CD8-positive, alpha-beta memory T cell (primary cell): ENCODE measurements at regions not wholly inside any gene's neighbourhood (a gene's known extent, or its start where the extent isn't known, plus 50 kb on each side); places are given as distances from the start of the nearest gene placed in this dataset.

Experiments used
- CTCF ChIA-PET: fragments of 350-600 bp; sonication (Branson Sonifier 250); formaldehyde crosslinking; loops from one replicate; lab custom pipeline; 2021; ENCODE audit warnings: antibody characterized with exemption; lab: Charles Lee
- POLR2A ChIA-PET: fragments of 350-600 bp; sonication (Branson Sonifier 250); formaldehyde crosslinking; loops from one replicate; lab custom pipeline; 2021; ENCODE audit warnings: antibody characterized with exemption; lab: Charles Lee
- DNase-seq, 5 donors: peaks; one replicate each; pipeline versions ENCODE4 v3.0.0 to v3.0.0-alpha.2; 2020 to 2022; ENCODE audit warnings: mixed read lengths in 1 of 5
- H3K27ac ChIP-seq: one replicate; pipeline ENCODE4 v1.7.0; 2013; ENCODE audit warnings: low read depth, mild to moderate bottlenecking, low read length, moderate library complexity
- H3K27me3 ChIP-seq: 2 replicates; pipeline ENCODE4 v1.7.0; 2013; ENCODE audit warnings: low read length, mild to moderate bottlenecking; ENCODE audit not compliant: insufficient read depth, poor library complexity, severe bottlenecking
- H3K36me3 ChIP-seq: 2 replicates; pipeline ENCODE4 v1.7.0; 2013; ENCODE audit warnings: mild to moderate bottlenecking, low read length, moderate library complexity; ENCODE audit not compliant: insufficient read depth
- H3K4me1 ChIP-seq: 2 replicates; pipeline ENCODE4 v1.7.0; 2013; ENCODE audit warnings: mild to moderate bottlenecking, low read length, moderate library complexity; ENCODE audit not compliant: insufficient read depth
- H3K4me3 ChIP-seq: 2 replicates; pipeline ENCODE4 v1.7.0; 2013; ENCODE audit warnings: mild to moderate bottlenecking, low read length
- H3K9me3 ChIP-seq: 2 replicates; pipeline ENCODE4 v1.7.0; 2013; ENCODE audit warnings: mild to moderate bottlenecking, low read length
- H3K27ac Mint-ChIP-seq, 8 donors: one replicate each; pipeline ENCODE4 v1.8.0; 2020 to 2021; ENCODE audit warnings: mixed read lengths in 8 of 8, mild to moderate bottlenecking in 6 of 8, inconsistent platforms in 3 of 8, moderate library complexity in 3 of 8
- H3K27me3 Mint-ChIP-seq, 2 donors: one replicate each; pipeline ENCODE4 v1.8.0; 2020 to 2021; ENCODE audit warnings: mixed read lengths in 2 of 2, mild to moderate bottlenecking in 1 of 2, moderate library complexity in 1 of 2
- H3K36me3 Mint-ChIP-seq, 3 donors: one replicate each; pipeline ENCODE4 v1.8.0; 2020 to 2021; ENCODE audit warnings: mixed read lengths in 3 of 3, inconsistent platforms in 1 of 3, mild to moderate bottlenecking in 1 of 3
- H3K4me1 Mint-ChIP-seq, 3 donors: one replicate each; pipeline ENCODE4 v1.8.0; 2020 to 2021; ENCODE audit warnings: mixed read lengths in 3 of 3, inconsistent platforms in 1 of 3, mild to moderate bottlenecking in 1 of 3
- H3K4me3 Mint-ChIP-seq, 7 donors: one replicate each; pipeline ENCODE4 v1.8.0; 2020 to 2021; ENCODE audit warnings: mixed read lengths in 7 of 7, mild to moderate bottlenecking in 6 of 7, moderate library complexity in 4 of 7, inconsistent platforms in 2 of 7
- H3K9me3 Mint-ChIP-seq, 5 donors: one replicate each; pipeline ENCODE4 v1.8.0; 2020 to 2022; ENCODE audit warnings: mixed read lengths in 5 of 5, mild to moderate bottlenecking in 3 of 5, moderate library complexity in 2 of 5, inconsistent platforms in 1 of 5

GRCh38 chr10:81019029-81019890, 481.6 kb downstream of the SH2D4B start:
- H3K36me3 Mint-ChIP-seq: no peaks in the 10 kb centered on the region
- ChIA-PET CTCF (no interaction called here), POLR2A (no interaction called here)
- peaks cover 0 to 7% (median 0%) of the 10 kb centered on the region in 5 donors for H3K9me3 Mint-ChIP-seq
- H3K4me3 Mint-ChIP-seq: no peak overlapping the region
- Histone ChIP-seq H3K36me3 (no peaks in the 10 kb centered on the region), H3K4me3 (no peak overlapping the region), H3K4me1 (no peaks in the 10 kb centered on the region), H3K27ac (no peak overlapping the region), H3K27me3 (no peaks in the 10 kb centered on the region), H3K9me3 (no peaks in the 10 kb centered on the region)
- no peak overlapping the region for H3K27ac Mint-ChIP-seq
- no peaks in the 10 kb centered on the region for H3K27me3 Mint-ChIP-seq
- H3K4me1 Mint-ChIP-seq: no peaks in the 10 kb centered on the region
- no peak for DNase-seq

- no peaks in the 10 kb centered on the region for H3K36me3 Mint-ChIP-seq
- Histone ChIP-seq H3K27ac (no peak overlapping the region), H3K4me3 (no peak overlapping the region), H3K36me3 (no peaks in the 10 kb centered on the region), H3K4me1 (no peaks in the 10 kb centered on the region), H3K9me3 (no peaks in the 10 kb centered on the region), H3K27me3 (no peaks in the 10 kb centered on the region)
- ChIA-PET CTCF (no interaction called here), POLR2A (no interaction called here)
- H3K9me3 Mint-ChIP-seq: peaks cover 0 to 7% (median 0%) of the 10 kb centered on the region in 5 donors
- no peak overlapping the region for H3K4me3 Mint-ChIP-seq
- no peaks in the 10 kb centered on the region for H3K27me3 Mint-ChIP-seq
- H3K4me1 Mint-ChIP-seq: no peaks in the 10 kb centered on the region
- DNase-seq: no peak
- H3K27ac Mint-ChIP-seq: no peak overlapping the region
Measured at GRCh38 chr10:81021428-81022129, 483.9 kb downstream of the SH2D4B start.

- no peak overlapping the region for H3K4me3 ChIP-seq
- H3K9me3 Mint-ChIP-seq: peaks cover 0 to 5% (median 2%) of the 10 kb centered on the region in 5 donors
- H3K27me3 Mint-ChIP-seq: no peaks in the 10 kb centered on the region
- H3K4me3 Mint-ChIP-seq: no peak overlapping the region
- no peaks in the 10 kb centered on the region for H3K4me1 ChIP-seq
- no peaks in the 10 kb centered on the region for H3K36me3 Mint-ChIP-seq
- no peaks in the 10 kb centered on the region for H3K4me1 Mint-ChIP-seq
- no peak overlapping the region for H3K27ac Mint-ChIP-seq
- ChIA-PET POLR2A (no interaction called here), CTCF (no interaction called here)
- no peak for DNase-seq
- no peak overlapping the region for H3K27ac ChIP-seq
- H3K36me3 ChIP-seq: no peaks in the 10 kb centered on the region
- no peaks in the 10 kb centered on the region for H3K27me3 ChIP-seq
- no peaks in the 10 kb centered on the region for H3K9me3 ChIP-seq
Measured at GRCh38 chr10:81026591-81026990, 488.9 kb downstream of the SH2D4B start.

GRCh38 chr10:81027223-81027622, 489.5 kb downstream of the SH2D4B start:
- no peaks in the 10 kb centered on the region for H3K4me1 ChIP-seq
- H3K36me3 ChIP-seq: no peaks in the 10 kb centered on the region
- H3K27me3 ChIP-seq: no peaks in the 10 kb centered on the region
- H3K4me3 ChIP-seq: no peak overlapping the region
- no peak for DNase-seq
- no peak overlapping the region for H3K27ac ChIP-seq
- Mint-ChIP-seq H3K4me1 (no peaks in the 10 kb centered on the region), H3K27ac (no peak overlapping the region), H3K27me3 (no peaks in the 10 kb centered on the region), H3K9me3 (peaks cover 0 to 7% (median 2%) of the 10 kb centered on the region in 5 donors), H3K36me3 (no peaks in the 10 kb centered on the region), H3K4me3 (no peak overlapping the region)
- H3K9me3 ChIP-seq: no peaks in the 10 kb centered on the region
- ChIA-PET CTCF (no interaction called here), POLR2A (no interaction called here)

- H3K27ac ChIP-seq: no peak overlapping the region
- Mint-ChIP-seq H3K9me3 (peaks cover 0 to 7% (median 3%) of the 10 kb centered on the region in 5 donors), H3K27ac (no peak overlapping the region), H3K4me3 (no peak overlapping the region), H3K4me1 (no peaks in the 10 kb centered on the region), H3K27me3 (no peaks in the 10 kb centered on the region), H3K36me3 (no peaks in the 10 kb centered on the region)
- DNase-seq: no peak
- H3K9me3 ChIP-seq: no peaks in the 10 kb centered on the region
- POLR2A ChIA-PET: no interaction called here
- no peaks in the 10 kb centered on the region for H3K4me1 ChIP-seq
- no peak overlapping the region for H3K4me3 ChIP-seq
- no peaks in the 10 kb centered on the region for H3K27me3 ChIP-seq
- no peaks in the 10 kb centered on the region for H3K36me3 ChIP-seq
- CTCF ChIA-PET: no interaction called here
Measured at GRCh38 chr10:81027706-81028105, 490.0 kb downstream of the SH2D4B start.

GRCh38 chr10:81031774-81032173, 494.1 kb downstream of the SH2D4B start:
- POLR2A ChIA-PET: no interaction called here
- H3K27ac Mint-ChIP-seq: no peak overlapping the region
- H3K27ac ChIP-seq: no peak overlapping the region
- H3K9me3 Mint-ChIP-seq: peaks cover 0 to 15% (median 6%) of the 10 kb centered on the region in 5 donors
- no peaks in the 10 kb centered on the region for H3K36me3 Mint-ChIP-seq
- DNase-seq: no peak
- no peaks in the 10 kb centered on the region for H3K36me3 ChIP-seq
- no peaks in the 10 kb centered on the region for H3K27me3 Mint-ChIP-seq
- no peaks in the 10 kb centered on the region for H3K27me3 ChIP-seq
- no peaks in the 10 kb centered on the region for H3K9me3 ChIP-seq
- H3K4me3 ChIP-seq: no peak overlapping the region
- CTCF ChIA-PET: no interaction called here
- H3K4me1 ChIP-seq: no peaks in the 10 kb centered on the region
- no peaks in the 10 kb centered on the region for H3K4me1 Mint-ChIP-seq
- no peak overlapping the region for H3K4me3 Mint-ChIP-seq

- DNase-seq: no peak
- no peaks in the 10 kb centered on the region for H3K27me3 ChIP-seq
- H3K27ac ChIP-seq: no peak overlapping the region
- no peaks in the 10 kb centered on the region for H3K4me1 ChIP-seq
- no peaks in the 10 kb centered on the region for H3K36me3 Mint-ChIP-seq
- ChIA-PET POLR2A (no interaction called here), CTCF (no interaction called here)
- no peaks in the 10 kb centered on the region for H3K9me3 ChIP-seq
- H3K9me3 Mint-ChIP-seq: peaks cover 1 to 15% (median 6%) of the 10 kb centered on the region in 5 donors
- H3K4me3 ChIP-seq: no peak overlapping the region
- no peaks in the 10 kb centered on the region for H3K36me3 ChIP-seq
- H3K4me3 Mint-ChIP-seq: no peak overlapping the region
- H3K27ac Mint-ChIP-seq: no peak overlapping the region
- no peaks in the 10 kb centered on the region for H3K27me3 Mint-ChIP-seq
- H3K4me1 Mint-ChIP-seq: no peaks in the 10 kb centered on the region
Measured at GRCh38 chr10:81034383-81034782, 496.7 kb downstream of the SH2D4B start.

- H3K27me3 Mint-ChIP-seq: no peaks in the 10 kb centered on the region
- no peak overlapping the region for H3K4me3 Mint-ChIP-seq
- no peak overlapping the region for H3K27ac Mint-ChIP-seq
- ChIA-PET POLR2A (no interaction called here), CTCF (no interaction called here)
- H3K4me3 ChIP-seq: no peak overlapping the region
- no peaks in the 10 kb centered on the region for H3K27me3 ChIP-seq
- no peak overlapping the region for H3K27ac ChIP-seq
- DNase-seq: no peak
- H3K36me3 ChIP-seq: no peaks in the 10 kb centered on the region
- H3K4me1 ChIP-seq: no peaks in the 10 kb centered on the region
- H3K9me3 Mint-ChIP-seq: peaks cover 1 to 15% (median 6%) of the 10 kb centered on the region in 5 donors
- no peaks in the 10 kb centered on the region for H3K4me1 Mint-ChIP-seq
- no peaks in the 10 kb centered on the region for H3K9me3 ChIP-seq
- H3K36me3 Mint-ChIP-seq: no peaks in the 10 kb centered on the region
Measured at GRCh38 chr10:81036257-81036656, 498.6 kb downstream of the SH2D4B start.
